Islet precursor cell (in vitro differentiated cells): ENCODE measurements at regions not wholly inside any gene's neighbourhood (a gene's known extent, or its start where the extent isn't known, plus 50 kb on each side); places are given as distances from the start of the nearest gene placed in this dataset.
"Not testable (repeated sequence)": the region's sequence is repeated elsewhere in the genome, so short reads cannot be mapped to it uniquely, and the experiment has no call there.

Experiments
- DNase-seq: peaks from one replicate; pipeline ENCODE4 v3.0.0-alpha.2; 2018

- not testable (repeated sequence) for DNase-seq
These were observed 78.8 kb upstream of the RPH3A start for GRCh38 chr12:112712751-112713150.

- DNase-seq = no peak
These were observed 78.1 kb upstream of the RPH3A start for GRCh38 chr12:112713471-112713870.

GRCh38 chr12:112714166-112714710 lies 77.3 kb upstream of the RPH3A start:
- DNase-seq = peak; percentile 66

- DNase-seq = no peak
These were observed 75.2 kb upstream of the RPH3A start for GRCh38 chr12:112716099-112717093.

- no peak for DNase-seq
These were observed 62.7 kb upstream of the RPH3A start for GRCh38 chr12:112728864-112729263.

- no peak for DNase-seq
These were observed 56.5 kb upstream of the RPH3A start for GRCh38 chr12:112734859-112735695.

- DNase-seq = no peak
These were observed 53.0 kb upstream of the RPH3A start for GRCh38 chr12:112738531-112738930.

GRCh38 chr12:112740387-112740934 lies 51.1 kb upstream of the RPH3A start:
- no peak for DNase-seq

- no peak for DNase-seq
These were observed 50.4 kb upstream of the RPH3A start for GRCh38 chr12:112741106-112741505.
